PC-9 (cell line): ENCODE measurements at regions not wholly inside any gene's neighbourhood (a gene's known extent, or its start where the extent isn't known, plus 50 kb on each side); places are given as distances from the start of the nearest gene placed in this dataset.

Experiments
- BruUV-seq: library from RNA; stranded (reverse); fragments of 400-500 nt; replicated peaks from 2 replicates; lab custom pipeline; 2021; lab: Mats Ljungman, UMichigan
- CTCF ChIA-PET: fragments of 300-600 bp; sonication (Branson Sonifier 250); formaldehyde crosslinking; loops from one replicate; lab custom pipeline; 2022; ENCODE audit warnings: antibody characterized with exemption; lab: Charles Lee
- POLR2A ChIA-PET: fragments of 300-600 bp; sonication (Branson Sonifier 250); formaldehyde crosslinking; loops from one replicate; lab custom pipeline; 2022; ENCODE audit warnings: antibody characterized with exemption; ENCODE audit not compliant: unreplicated experiment; lab: Charles Lee
- DNase-seq, 2 experiments: peaks; one replicate each; pipeline versions ENCODE4 v3.0.0 to v3.0.0-alpha.2; 2015 to 2022; ENCODE audit warnings: mixed read lengths in 1 of 2
- H2AFZ ChIP-seq: fragments of 200-600 bp; sonication (generic); 2 replicates; pipeline ENCODE4 v1.8.1; 2017; ENCODE audit warnings: antibody characterized with exemption
- H3F3A ChIP-seq: fragments of 200-600 bp; sonication (generic); 2 replicates; pipeline ENCODE4 v1.8.1; 2017; ENCODE audit warnings: antibody characterized with exemption, mild to moderate bottlenecking, low read depth; ENCODE audit not compliant: insufficient read depth
- H3K27ac ChIP-seq: fragments of 200-600 bp; sonication (generic); 2 replicates; pipeline ENCODE4 v1.6.1; 2016; ENCODE audit warnings: mixed run types
- H3K27me3 ChIP-seq: fragments of 200-600 bp; sonication (generic); 2 replicates; pipeline ENCODE4 v1.6.1; 2016; ENCODE audit warnings: low read depth, mixed run types; ENCODE audit not compliant: insufficient read depth
- H3K36me3 ChIP-seq: fragments of 200-600 bp; sonication (generic); 2 replicates; pipeline ENCODE4 v1.6.1; 2016; ENCODE audit warnings: low read depth, mixed run types
- H3K4me1 ChIP-seq: fragments of 200-600 bp; sonication (generic); replicated peaks from 2 replicates; pipeline ENCODE4 v1.6.1; 2016; ENCODE audit warnings: mixed run types; ENCODE audit not compliant: insufficient read depth
- H3K4me2 ChIP-seq: fragments of 200-600 bp; sonication (generic); 2 replicates; pipeline ENCODE4 v1.6.1; 2017; ENCODE audit warnings: mixed run types
- H3K4me3 ChIP-seq: fragments of 200-600 bp; sonication (generic); 2 replicates; pipeline ENCODE4 v1.6.1; 2016; ENCODE audit warnings: mixed run types
- H3K79me2 ChIP-seq: fragments of 200-600 bp; sonication (generic); 2 replicates; pipeline ENCODE4 v1.6.1; 2017; ENCODE audit warnings: low read depth, mixed run types
- H3K9me2 ChIP-seq: fragments of 200-600 bp; sonication (generic); 2 replicates; pipeline ENCODE4 v1.8.1; 2017; ENCODE audit warnings: mild to moderate bottlenecking; ENCODE audit not compliant: insufficient read depth
- H3K9me3 ChIP-seq: fragments of 200-600 bp; sonication (generic); 2 replicates; pipeline ENCODE4 v1.8.1; 2016; ENCODE audit warnings: low read depth; ENCODE audit not compliant: insufficient read depth
- H4K20me1 ChIP-seq: fragments of 200-600 bp; sonication (generic); 2 replicates; pipeline ENCODE4 v1.8.1; 2017; ENCODE audit not compliant: insufficient read depth
- CTCF ChIP-seq: fragments of 200-600 bp; sonication (generic); conservative IDR thresholded peaks from 2 replicates; pipeline ENCODE4 v1.6.1; 2017; ENCODE audit warnings: mixed run types, antibody characterized with exemption, mild to moderate bottlenecking, moderate library complexity
- EZH2 ChIP-seq: fragments of 200-600 bp; sonication (generic); IDR thresholded peaks from 2 replicates; pipeline ENCODE4 v1.8.0; 2017; ENCODE audit warnings: antibody characterized with exemption, low read depth
- intact Hi-C: fragments of 100-400 bp; cut with micrococcal nuclease; formaldehyde crosslinking; loops from one replicate; pipeline ENCODE4 v1.10.0; 2022; ENCODE audit not compliant: unreplicated experiment

GRCh38 chr6:21707524-21708319, 114.2 kb downstream of the SOX4 start:
- no peak overlapping the region for H2AFZ ChIP-seq
- intact Hi-C loops = no loop called here
- no peak for TF ChIP-seq EZH2
- TF ChIP-seq CTCF = no peak
- H3K36me3 ChIP-seq = no peaks in the 10 kb centered on the region
- ChIA-PET POLR2A (no interaction called here), CTCF (no interaction called here)
- DNase-seq = no peak
- H3K4me1 ChIP-seq = no peaks in the 10 kb centered on the region; the same call in 1 of the 2 replicates
- no peaks in the 10 kb centered on the region for H4K20me1 ChIP-seq
- H3F3A ChIP-seq = no peaks in the 10 kb centered on the region
- H3K9me2 ChIP-seq = no peaks in the 10 kb centered on the region
- no peaks in the 10 kb centered on the region for H3K27me3 ChIP-seq
- H3K4me2 ChIP-seq = no peak overlapping the region
- no peak overlapping the region for H3K4me3 ChIP-seq
- no peak overlapping the region for H3K27ac ChIP-seq
- no TSS peak for BruUV-seq
- no peaks in the 10 kb centered on the region for H3K79me2 ChIP-seq
- H3K9me3 ChIP-seq = no peaks in the 10 kb centered on the region

- no TSS peak for BruUV-seq
- Histone ChIP-seq H3F3A (no peaks in the 10 kb centered on the region), H3K27ac (no peak overlapping the region), H3K79me2 (no peaks in the 10 kb centered on the region), H3K36me3 (no peaks in the 10 kb centered on the region), H3K9me2 (no peaks in the 10 kb centered on the region), H3K9me3 (no peaks in the 10 kb centered on the region), H3K27me3 (no peaks in the 10 kb centered on the region), H3K4me2 (no peak overlapping the region), H4K20me1 (no peaks in the 10 kb centered on the region), H3K4me1 (peaks cover under 1% of the 10 kb centered on the region; the same call in 1 of the 2 replicates), H2AFZ (no peak overlapping the region), H3K4me3 (no peak overlapping the region)
- ChIA-PET POLR2A (no interaction called here), CTCF (interaction anchor here (0.6 kb wide), 1 partner anchor 1144 kb away, joined by 3 read pairs; no protein-coding TSS in a partner anchor)
- DNase-seq = no peak
- intact Hi-C loops = no loop called here
- no peak for TF ChIP-seq CTCF
- no peak for TF ChIP-seq EZH2
Observed at GRCh38 chr6:21708320-21708580, 114.7 kb downstream of the SOX4 start.

- no peaks in the 10 kb centered on the region for H3K79me2 ChIP-seq
- H4K20me1 ChIP-seq = no peaks in the 10 kb centered on the region
- ChIA-PET CTCF (no interaction called here), POLR2A (no interaction called here)
- no peak for TF ChIP-seq EZH2
- no peak for TF ChIP-seq CTCF
- no peaks in the 10 kb centered on the region for H3K9me3 ChIP-seq
- no peaks in the 10 kb centered on the region for H3K9me2 ChIP-seq
- H3K4me1 ChIP-seq = peaks cover 6% of the 10 kb centered on the region; the same call in 1 of the 2 replicates
- no peaks in the 10 kb centered on the region for H3K36me3 ChIP-seq
- H3F3A ChIP-seq = no peaks in the 10 kb centered on the region
- H3K4me3 ChIP-seq = no peak overlapping the region
- no peaks in the 10 kb centered on the region for H3K27me3 ChIP-seq
- BruUV-seq = no TSS peak
- H2AFZ ChIP-seq = no peak overlapping the region
- H3K4me2 ChIP-seq = no peak overlapping the region
- H3K27ac ChIP-seq = no peak overlapping the region
- intact Hi-C loops = no loop called here
- no peak for DNase-seq
Observed at GRCh38 chr6:21710216-21710615, 116.7 kb downstream of the SOX4 start.
